ENCODE measurements at regions not wholly inside any gene's neighbourhood (a gene's known extent, or its start where the extent isn't known, plus 50 kb on each side); places are given as distances from the start of the nearest gene placed in this dataset.

GRCh38 chr18:29737620-29738019, 1304.9 kb downstream of the DSC3 start:
- TF ChIP-seq, protein P1, sequence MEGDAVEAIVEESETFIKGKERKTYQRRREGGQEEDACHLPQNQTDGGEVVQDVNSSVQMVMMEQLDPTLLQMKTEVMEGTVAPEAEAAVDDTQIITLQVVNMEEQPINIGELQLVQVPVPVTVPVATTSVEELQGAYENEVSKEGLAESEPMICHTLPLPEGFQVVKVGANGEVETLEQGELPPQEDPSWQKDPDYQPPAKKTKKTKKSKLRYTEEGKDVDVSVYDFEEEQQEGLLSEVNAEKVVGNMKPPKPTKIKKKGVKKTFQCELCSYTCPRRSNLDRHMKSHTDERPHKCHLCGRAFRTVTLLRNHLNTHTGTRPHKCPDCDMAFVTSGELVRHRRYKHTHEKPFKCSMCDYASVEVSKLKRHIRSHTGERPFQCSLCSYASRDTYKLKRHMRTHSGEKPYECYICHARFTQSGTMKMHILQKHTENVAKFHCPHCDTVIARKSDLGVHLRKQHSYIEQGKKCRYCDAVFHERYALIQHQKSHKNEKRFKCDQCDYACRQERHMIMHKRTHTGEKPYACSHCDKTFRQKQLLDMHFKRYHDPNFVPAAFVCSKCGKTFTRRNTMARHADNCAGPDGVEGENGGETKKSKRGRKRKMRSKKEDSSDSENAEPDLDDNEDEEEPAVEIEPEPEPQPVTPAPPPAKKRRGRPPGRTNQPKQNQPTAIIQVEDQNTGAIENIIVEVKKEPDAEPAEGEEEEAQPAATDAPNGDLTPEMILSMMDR (IDR thresholded peaks at IDR 0.05), result no peak
- TF ChIP-seq EZH2 (IDR thresholded peaks at IDR 0.05; ENCODE audit: borderline replicate concordance, insufficient read depth, low read depth, low read length, poor library complexity, severe bottlenecking), result no peak

All from B cell (primary cell).